AG10803 (cell line): ENCODE measurements at regions not wholly inside any gene's neighbourhood (a gene's known extent, or its start where the extent isn't known, plus 50 kb on each side); places are given as distances from the start of the nearest gene placed in this dataset.
"Not testable (repeated sequence)": the region's sequence is repeated elsewhere in the genome, so short reads cannot be mapped to it uniquely, and the experiment has no call there.

Source experiments
- DNase-seq: peaks from one replicate; pipeline ENCODE4 v3.0.0; 2010; ENCODE audit warnings: low read depth
- H3K4me3 ChIP-seq: 2 replicates; pipeline ENCODE4 v1.5.1; 2011; ENCODE audit warnings: mild to moderate bottlenecking, low read length, control low read depth
- TF ChIP-seq, protein P1 (sequence below): conservative IDR thresholded peaks from 2 replicates; pipeline ENCODE4 v1.5.1; 2011; ENCODE audit warnings: mild to moderate bottlenecking, low read length, control low read depth, inconsistent platforms

DNA sequence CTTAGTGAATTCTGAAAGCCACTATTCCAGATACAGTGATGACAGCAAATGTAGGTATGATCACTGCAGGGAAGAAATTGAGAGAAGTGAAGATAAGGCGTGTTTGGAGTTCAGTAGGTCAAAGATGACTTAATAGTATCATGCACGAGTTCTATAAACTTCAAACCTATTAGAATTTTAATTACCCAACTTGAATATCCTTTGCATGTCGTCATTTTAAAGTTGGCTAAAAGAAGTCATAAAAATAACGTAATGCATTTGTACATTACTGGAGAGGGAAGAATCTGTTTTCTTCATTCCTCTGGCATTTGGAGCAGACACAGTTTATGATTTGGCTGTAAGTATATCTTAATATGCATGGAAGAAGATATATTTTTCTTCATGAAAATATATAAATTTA is 68.6 kb upstream of the MXRA5 start:
- peak; percentile 35 for DNase-seq
- TF ChIP-seq, protein P1, sequence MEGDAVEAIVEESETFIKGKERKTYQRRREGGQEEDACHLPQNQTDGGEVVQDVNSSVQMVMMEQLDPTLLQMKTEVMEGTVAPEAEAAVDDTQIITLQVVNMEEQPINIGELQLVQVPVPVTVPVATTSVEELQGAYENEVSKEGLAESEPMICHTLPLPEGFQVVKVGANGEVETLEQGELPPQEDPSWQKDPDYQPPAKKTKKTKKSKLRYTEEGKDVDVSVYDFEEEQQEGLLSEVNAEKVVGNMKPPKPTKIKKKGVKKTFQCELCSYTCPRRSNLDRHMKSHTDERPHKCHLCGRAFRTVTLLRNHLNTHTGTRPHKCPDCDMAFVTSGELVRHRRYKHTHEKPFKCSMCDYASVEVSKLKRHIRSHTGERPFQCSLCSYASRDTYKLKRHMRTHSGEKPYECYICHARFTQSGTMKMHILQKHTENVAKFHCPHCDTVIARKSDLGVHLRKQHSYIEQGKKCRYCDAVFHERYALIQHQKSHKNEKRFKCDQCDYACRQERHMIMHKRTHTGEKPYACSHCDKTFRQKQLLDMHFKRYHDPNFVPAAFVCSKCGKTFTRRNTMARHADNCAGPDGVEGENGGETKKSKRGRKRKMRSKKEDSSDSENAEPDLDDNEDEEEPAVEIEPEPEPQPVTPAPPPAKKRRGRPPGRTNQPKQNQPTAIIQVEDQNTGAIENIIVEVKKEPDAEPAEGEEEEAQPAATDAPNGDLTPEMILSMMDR, result no peak

DNA sequence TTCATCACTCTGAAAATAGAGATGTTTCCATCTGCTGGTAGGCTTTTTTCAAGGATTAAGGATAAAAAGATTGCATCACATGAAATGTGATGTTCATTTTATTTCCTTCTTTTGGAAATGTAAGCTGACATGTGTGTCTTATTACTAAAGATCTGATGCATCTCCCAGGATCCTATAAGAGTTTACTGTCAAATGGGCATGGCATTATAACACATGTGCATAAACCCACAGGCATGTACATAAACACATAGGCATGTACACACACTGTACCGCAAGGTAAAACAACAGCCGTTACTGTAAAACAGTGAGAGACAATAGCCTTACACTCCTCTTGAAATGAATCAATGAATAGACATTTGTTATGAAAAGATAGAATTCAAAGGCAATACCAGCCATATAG is 65.2 kb upstream of the MXRA5 start:
- peak; percentile 18 for DNase-seq
- H3K4me3 ChIP-seq, result not testable (repeated sequence)

More for the DNA sequence above, 68.6 kb upstream of the MXRA5 start:
- no peak overlapping the region for H3K4me3 ChIP-seq

DNA sequence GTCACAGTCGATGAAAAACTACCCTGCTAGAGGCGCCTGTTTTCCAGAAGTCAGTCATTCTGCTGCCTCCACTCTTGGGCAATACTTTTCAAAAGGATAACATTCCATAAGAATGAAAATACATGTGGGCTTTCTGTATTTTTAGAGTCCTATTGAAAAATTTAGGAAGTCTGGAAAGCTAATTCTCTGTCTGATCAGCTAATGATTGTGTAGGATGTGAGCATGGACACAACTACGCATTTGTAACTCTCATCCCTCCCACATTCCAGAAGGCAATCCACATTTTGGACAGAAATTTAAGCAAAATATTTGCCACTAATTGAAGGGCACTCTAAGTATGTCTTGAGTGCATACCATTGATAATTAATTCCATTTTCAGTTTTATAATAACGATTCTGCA is 63.5 kb upstream of the MXRA5 start:
- DNase-seq, result peak; percentile 76
- not testable (repeated sequence) for H3K4me3 ChIP-seq

DNA sequence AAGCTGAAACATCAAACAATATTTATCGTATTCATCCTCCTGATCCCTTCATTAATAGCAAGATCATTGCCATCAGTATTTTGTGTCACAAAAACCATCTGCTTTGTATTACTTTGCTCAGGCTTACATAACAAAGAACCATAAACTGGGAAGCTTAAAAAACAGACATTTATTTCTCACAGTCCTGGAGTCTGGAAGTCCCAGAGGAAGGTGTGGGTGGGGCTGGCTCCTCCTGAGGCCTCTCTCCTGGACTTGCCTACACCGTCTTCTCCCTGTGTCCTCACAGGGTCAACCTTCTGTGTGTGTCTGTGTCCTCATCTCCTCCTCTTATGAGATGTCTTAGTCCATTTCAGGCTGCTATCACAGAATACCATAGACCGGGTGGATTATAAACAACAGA is 61.3 kb upstream of the MXRA5 start:
- no peak overlapping the region for H3K4me3 ChIP-seq
- TF ChIP-seq, protein P1, result no peak
- peak; percentile 23 for DNase-seq

DNA sequence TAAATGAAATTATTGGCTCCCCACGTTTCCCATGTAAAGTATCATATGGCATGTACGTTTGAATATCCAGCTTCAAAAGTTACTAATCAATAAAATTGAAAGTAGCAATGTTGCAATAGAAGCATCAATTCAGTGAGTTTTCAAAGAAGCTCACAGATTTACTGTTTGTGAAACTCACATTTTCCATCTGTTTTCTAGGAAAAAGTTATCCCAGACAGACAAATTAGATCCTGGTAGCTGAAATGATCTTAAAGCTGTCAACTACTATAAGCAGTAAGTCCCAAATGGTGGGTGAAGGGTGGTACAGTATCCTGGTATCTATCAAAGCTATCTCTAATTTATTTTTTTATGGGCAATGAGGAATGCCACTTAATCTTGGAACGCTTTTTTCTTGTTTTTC is 60.7 kb upstream of the MXRA5 start:
- TF ChIP-seq, protein P1, result no peak
- H3K4me3 ChIP-seq, result no peak overlapping the region
- no peak for DNase-seq

DNA sequence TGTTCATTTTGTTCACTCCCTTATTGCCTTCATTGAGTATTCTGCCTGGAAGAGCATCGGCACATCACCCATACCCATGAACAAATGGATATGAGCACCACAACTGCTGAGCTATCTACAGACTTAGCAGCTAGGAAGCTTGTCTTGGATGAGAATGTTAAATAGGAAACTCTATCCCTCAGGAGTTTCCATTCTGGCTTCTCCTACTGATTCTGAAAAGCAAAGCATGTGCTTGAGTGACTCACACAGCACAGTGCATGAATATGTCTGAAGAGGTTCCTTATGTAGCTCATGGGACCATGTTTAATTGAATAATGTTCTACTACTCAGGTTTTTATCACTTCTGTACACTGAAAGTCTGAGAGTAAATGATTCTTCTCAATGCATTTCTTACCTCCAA is 57.3 kb upstream of the MXRA5 start:
- peak; percentile 39 for DNase-seq
- H3K4me3 ChIP-seq, result no peak overlapping the region
- TF ChIP-seq, protein P1, result no peak
